AG04450 (cell line): ENCODE measurements at regions not wholly inside any gene's neighbourhood (a gene's known extent, or its start where the extent isn't known, plus 50 kb on each side); places are given as distances from the start of the nearest gene placed in this dataset.
A peak's percentile ranks its signal among the peaks of the same experiment; 100 is the strongest.

Experiments
- CTCF ChIA-PET: fragments of 300-600, 350-600 bp; formaldehyde crosslinking; extraction: SDS; loops from one replicate; lab custom pipeline; 2022; ENCODE audit warnings: antibody characterized with exemption, inconsistent platforms; lab: Charles Lee
- POLR2A ChIA-PET: fragments of 350-600 bp; formaldehyde crosslinking; extraction: SDS; loops from one replicate; lab custom pipeline; 2021; ENCODE audit warnings: antibody characterized with exemption, inconsistent platforms; lab: Yijun Ruan, JAX
- DNase-seq: peaks from one replicate; pipeline ENCODE4 v3.0.0-alpha.2; 2011; ENCODE audit warnings: low read depth, low spot score
- H3K27ac ChIP-seq: one replicate; pipeline ENCODE4 v1.5.1; 2012; ENCODE audit warnings: low read depth, low read length, control low read depth
- H3K27me3 ChIP-seq: one replicate; pipeline ENCODE4 v1.6.0; 2012; ENCODE audit warnings: low read length; ENCODE audit not compliant: control insufficient read depth, insufficient read depth
- H3K4me3 ChIP-seq: 2 replicates; pipeline ENCODE4 v1.5.1; 2011; ENCODE audit warnings: mild to moderate bottlenecking, low read depth, low read length, control low read depth
- H3K9me3 ChIP-seq: 2 replicates; pipeline ENCODE4 v1.5.1; 2012; ENCODE audit warnings: low read length; ENCODE audit not compliant: control insufficient read depth, insufficient read depth
- TF ChIP-seq, protein P1 (sequence below): IDR thresholded peaks from 2 replicates; pipeline ENCODE4 v1.5.1; 2011; ENCODE audit warnings: low read depth, low read length, control low read depth, inconsistent platforms

DNA sequence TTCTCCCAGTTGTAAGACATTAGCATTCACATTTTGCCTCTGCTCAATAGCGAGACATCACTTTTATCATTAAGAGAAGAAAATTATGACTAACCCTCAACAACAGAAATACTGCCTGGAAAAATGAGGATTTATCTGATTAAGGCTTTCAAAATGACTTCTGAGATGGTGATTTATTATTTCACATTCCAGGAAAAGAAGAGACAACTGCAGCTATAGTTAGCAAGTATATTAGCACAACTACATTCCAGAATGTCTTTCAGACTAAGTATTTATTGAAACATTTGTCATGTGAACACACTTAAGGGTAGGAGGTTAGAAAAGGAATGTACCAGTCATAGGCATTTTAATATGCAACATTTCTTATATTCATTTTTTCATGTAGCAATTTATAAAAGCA, 162.0 kb downstream of the IQUB start:
- Histone ChIP-seq H3K4me3 (no peak overlapping the region), H3K27me3 (no peaks in the 10 kb centered on the region), H3K9me3 (peaks cover 4% of the 10 kb centered on the region; the same call in 1 of the 2 replicates), H3K27ac (no peak overlapping the region)
- no peak for DNase-seq
- ChIA-PET CTCF (no interaction called here), POLR2A (no interaction called here)
- TF ChIP-seq, protein P1, sequence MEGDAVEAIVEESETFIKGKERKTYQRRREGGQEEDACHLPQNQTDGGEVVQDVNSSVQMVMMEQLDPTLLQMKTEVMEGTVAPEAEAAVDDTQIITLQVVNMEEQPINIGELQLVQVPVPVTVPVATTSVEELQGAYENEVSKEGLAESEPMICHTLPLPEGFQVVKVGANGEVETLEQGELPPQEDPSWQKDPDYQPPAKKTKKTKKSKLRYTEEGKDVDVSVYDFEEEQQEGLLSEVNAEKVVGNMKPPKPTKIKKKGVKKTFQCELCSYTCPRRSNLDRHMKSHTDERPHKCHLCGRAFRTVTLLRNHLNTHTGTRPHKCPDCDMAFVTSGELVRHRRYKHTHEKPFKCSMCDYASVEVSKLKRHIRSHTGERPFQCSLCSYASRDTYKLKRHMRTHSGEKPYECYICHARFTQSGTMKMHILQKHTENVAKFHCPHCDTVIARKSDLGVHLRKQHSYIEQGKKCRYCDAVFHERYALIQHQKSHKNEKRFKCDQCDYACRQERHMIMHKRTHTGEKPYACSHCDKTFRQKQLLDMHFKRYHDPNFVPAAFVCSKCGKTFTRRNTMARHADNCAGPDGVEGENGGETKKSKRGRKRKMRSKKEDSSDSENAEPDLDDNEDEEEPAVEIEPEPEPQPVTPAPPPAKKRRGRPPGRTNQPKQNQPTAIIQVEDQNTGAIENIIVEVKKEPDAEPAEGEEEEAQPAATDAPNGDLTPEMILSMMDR = no peak

DNA sequence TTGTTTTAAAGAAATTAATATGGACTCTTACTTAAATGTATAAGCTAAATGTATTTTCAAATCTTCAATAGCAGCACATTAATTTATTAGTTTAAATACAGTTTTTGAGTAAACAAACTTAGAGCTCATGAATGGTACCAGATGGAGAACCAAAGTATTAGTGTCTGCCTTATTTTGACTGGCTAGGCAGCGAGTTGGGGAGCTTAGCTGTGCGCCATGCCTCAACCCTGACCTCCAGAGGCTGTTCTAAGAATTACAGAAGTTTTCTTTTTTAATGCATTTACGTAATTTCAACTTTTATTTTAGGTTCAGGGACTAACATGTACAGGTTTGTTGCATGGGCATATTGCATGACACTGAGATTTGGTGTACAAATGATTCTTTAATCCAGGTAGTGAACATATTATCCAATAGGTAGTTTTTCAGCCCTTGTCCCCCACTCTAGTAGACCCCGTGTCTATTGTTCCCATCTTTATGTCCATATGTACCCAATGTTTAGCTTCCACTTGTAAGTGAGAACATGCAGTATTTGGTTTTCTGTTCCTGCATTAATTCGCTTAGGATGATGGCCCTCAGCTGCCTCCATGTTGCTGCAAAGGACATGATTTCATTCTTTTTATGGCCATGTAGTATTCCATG, 166.8 kb downstream of the IQUB start:
- H3K4me3 ChIP-seq = no peak overlapping the region
- TF ChIP-seq, protein P1 = peak; percentile 36
- no peaks in the 10 kb centered on the region for H3K27me3 ChIP-seq
- H3K9me3 ChIP-seq = no peaks in the 10 kb centered on the region; the same call in none of the 2 replicates
- ChIA-PET POLR2A (no interaction called here), CTCF (interaction anchor here (0.8 to 1.4 kb wide), 3 partner anchors 13 to 28 kb away, joined by 3 to 4 read pairs (median 4); no protein-coding TSS in a partner anchor)
- no peak overlapping the region for H3K27ac ChIP-seq
- no peak for DNase-seq

DNA sequence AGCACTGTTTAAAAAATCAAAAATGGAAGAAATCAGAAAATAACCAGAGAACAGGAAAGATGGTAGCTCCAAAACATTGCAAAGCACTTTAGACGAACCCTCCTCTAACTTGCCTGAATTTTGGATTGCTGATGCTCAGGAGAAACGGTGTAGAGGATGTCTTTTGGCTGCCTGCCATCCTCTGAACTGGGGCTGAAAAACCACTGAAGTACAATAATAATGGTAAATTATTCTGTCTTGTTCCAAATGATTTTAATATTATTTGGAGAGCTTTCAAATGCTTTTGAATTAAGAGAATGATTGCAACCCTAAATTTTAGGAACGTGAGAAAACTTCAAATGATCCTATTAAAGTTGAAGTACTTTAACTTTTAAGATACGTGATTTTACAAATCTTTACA, 167.3 kb upstream of the SLC13A1 start:
- CTCF ChIA-PET = interaction anchor here (0.8 to 1.4 kb wide), 3 partner anchors 13 to 28 kb away, joined by 3 to 4 read pairs (median 4); no protein-coding TSS in a partner anchor
- TF ChIP-seq, protein P1 = no peak

DNA sequence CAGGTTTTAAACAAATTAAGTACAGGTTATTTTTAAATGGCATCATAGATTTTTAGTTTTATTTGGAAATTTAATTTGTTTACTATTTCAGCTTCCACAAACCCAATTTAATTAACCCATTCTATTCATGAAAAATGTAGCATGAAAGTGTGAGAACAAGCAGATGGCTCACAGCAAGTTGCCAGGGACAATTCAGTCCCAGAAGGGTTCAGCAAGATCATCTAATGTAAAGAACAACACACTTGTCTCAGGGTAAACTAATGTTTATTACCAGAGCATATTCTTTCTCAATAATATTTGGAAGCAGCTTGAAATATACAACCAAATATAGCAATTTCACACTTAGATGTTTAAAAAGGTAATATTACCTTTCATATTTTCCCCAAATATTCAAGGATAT, 166.9 kb upstream of the SLC13A1 start:
- ChIA-PET POLR2A (no interaction called here), CTCF (no interaction called here)
- Histone ChIP-seq H3K9me3 (no peaks in the 10 kb centered on the region; the same call in none of the 2 replicates), H3K27me3 (no peaks in the 10 kb centered on the region), H3K27ac (no peak overlapping the region), H3K4me3 (no peak overlapping the region)
- TF ChIP-seq, protein P1 = no peak
- DNase-seq = no peak

More for the DNA sequence above, 167.3 kb upstream of the SLC13A1 start:
- no peaks in the 10 kb centered on the region for H3K27me3 ChIP-seq
- H3K27ac ChIP-seq = no peak overlapping the region
- no peaks in the 10 kb centered on the region; the same call in none of the 2 replicates for H3K9me3 ChIP-seq
- H3K4me3 ChIP-seq = no peak overlapping the region
- POLR2A ChIA-PET = no interaction called here
- no peak for DNase-seq

DNA sequence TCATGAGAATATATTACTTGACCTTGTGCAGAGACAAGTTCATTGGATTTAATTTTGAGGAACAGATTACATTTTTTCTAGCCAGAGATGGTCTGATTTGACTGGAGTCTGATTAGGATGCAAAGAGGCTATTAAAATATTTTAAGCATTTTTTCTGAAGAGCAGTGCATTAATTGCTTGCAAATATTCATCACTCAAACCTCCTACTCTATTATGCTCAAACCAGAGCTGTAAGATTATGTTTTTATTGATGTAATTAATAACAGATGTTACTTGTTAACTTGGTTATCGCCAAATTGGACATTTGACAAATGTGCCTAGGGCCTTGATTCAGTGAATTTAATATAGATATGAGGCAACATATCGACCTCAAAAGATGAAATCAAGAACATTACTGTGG, 160.9 kb upstream of the SLC13A1 start:
- Histone ChIP-seq H3K27me3 (no peaks in the 10 kb centered on the region), H3K27ac (no peak overlapping the region), H3K9me3 (no peaks in the 10 kb centered on the region; the same call in none of the 2 replicates), H3K4me3 (no peak overlapping the region)
- no peak for DNase-seq
- TF ChIP-seq, protein P1 = no peak
- ChIA-PET POLR2A (no interaction called here), CTCF (no interaction called here)
